ENCODE measurements at regions not wholly inside any gene's neighbourhood (a gene's known extent, or its start where the extent isn't known, plus 50 kb on each side); places are given as distances from the start of the nearest gene placed in this dataset.

- DNase-seq = no peak
Observed at GRCh38 chr4:124178449-124179021, 534.0 kb downstream of the ANKRD50 start.

- no peak for DNase-seq
Observed at GRCh38 chr4:124179506-124180186, 532.9 kb downstream of the ANKRD50 start.

GRCh38 chr4:124181039-124181438 is 531.5 kb downstream of the ANKRD50 start:
- DNase-seq = no peak

- no peak for DNase-seq
Observed at GRCh38 chr4:124183231-124183630, 529.3 kb downstream of the ANKRD50 start.

- DNase-seq = no peak
Observed at GRCh38 chr4:124183926-124184325, 528.6 kb downstream of the ANKRD50 start.

DNA sequence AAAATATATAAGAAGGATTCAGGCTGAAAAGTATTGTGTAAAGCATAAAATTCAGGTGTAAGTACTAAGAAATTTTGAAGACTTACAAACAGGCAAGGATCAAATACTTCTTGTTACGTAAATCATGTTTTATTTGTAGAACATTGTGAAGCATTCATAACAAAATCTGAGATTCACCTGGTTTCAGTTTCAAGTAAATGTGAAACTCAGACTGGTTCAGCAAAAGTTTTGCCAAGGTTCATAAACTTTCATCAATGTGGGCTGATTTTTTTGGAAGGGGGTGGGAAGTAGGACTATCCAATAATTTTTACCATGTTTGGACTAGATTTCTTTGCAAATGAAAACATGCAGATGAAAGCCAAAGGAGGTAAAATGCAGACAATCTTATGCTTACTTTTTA is 527.7 kb downstream of the ANKRD50 start:
- no peak for DNase-seq

DNA sequence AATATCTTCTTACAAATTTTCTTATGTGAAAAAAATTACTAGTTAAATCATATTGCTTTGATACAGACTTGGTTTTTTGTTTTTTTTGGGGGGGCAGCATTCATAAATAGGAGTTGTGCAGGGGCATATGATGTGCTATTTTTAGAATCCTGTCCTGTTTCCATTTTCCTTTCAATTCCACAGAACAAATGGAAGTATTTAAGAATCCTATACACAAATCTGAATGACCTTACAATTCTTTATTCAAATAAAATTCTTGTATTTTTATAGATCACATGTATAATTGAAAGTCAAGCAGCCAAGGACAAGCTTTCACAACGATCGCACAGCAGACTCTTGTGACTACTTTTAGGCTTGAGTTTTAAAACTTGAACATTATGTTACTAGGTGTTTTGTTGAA is 523.9 kb downstream of the ANKRD50 start:
- no peak for DNase-seq

DNA sequence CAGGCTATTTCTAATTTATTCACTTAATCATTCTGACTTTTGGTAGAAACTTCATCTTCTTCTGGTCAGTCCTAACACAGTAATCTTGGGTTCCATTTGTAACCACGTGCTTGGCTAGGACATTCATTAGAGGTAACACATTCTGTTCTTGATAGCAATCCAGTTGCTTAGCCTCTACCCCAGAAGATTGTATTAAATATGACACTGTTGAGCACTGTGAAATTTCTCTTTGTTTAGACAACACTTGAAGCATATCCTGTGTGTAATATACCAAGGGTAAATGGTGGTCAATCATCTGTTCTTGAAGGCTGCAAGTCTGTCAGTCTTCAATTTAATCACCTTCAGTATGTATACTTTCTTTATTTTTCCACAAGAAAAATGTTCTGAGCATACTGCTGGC is 523.0 kb downstream of the ANKRD50 start:
- no peak for DNase-seq

DNA sequence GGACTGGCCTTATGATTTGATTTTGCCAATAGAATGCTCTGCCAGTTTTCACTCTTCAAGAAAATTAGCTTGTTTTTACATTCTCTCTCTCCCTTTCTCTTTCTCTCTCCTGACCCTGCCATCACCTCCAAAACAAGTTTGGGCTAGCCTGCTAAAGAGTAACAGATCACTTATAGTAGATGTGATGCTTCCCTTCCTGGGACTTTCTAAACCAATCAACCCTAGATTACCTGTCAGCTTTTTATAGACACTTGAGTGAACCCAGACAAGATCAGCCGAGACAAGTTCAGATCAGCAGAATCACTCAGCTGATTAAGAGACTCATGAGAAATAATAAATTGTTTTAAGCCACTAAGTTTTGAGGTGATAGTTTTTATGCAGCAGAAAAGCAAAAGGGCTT is 521.2 kb downstream of the ANKRD50 start:
- no peak for DNase-seq

DNA sequence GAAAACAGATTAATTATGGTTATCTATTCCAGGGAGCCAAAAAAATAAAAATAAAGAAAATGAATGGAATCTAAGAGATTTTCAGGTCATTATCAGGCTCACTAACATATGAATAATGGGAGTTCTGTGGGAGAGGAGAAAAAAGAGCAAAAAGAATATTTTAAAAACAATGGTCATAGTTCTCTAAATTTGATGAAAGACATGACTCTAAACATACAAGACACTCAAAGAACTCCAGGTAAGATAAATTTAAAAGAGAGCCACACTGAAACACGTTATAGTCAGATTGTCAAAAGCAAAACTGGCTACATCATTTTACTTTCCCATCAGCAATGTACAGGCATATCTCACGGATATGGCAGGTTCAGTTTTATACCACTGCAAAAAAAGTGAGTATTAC is 520.0 kb downstream of the ANKRD50 start:
- DNase-seq = no peak

DNA sequence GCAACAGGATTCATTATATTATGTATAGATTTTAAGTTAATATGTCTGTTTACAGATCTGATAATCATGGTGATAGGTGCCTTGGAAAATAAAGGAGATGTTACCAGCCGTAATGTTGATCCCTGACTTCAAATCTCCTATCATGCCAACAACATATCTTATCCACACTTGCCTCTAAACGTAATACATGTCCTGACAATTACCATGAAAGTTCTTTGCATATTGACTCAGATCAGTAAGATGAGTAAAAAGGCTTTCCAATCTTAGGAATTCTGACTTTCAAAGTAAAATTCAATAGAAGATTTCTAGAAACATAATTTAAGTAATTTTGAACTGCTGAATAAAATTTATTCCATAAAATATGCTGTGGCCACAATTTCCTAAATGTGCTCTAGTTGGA is 513.3 kb downstream of the ANKRD50 start:
- no peak for DNase-seq

GRCh38 chr4:124199755-124200154 is 512.8 kb downstream of the ANKRD50 start:
- DNase-seq = no peak

- DNase-seq = peak; percentile 82
Observed at GRCh38 chr4:124201636-124202035, 510.9 kb downstream of the ANKRD50 start.

DNA sequence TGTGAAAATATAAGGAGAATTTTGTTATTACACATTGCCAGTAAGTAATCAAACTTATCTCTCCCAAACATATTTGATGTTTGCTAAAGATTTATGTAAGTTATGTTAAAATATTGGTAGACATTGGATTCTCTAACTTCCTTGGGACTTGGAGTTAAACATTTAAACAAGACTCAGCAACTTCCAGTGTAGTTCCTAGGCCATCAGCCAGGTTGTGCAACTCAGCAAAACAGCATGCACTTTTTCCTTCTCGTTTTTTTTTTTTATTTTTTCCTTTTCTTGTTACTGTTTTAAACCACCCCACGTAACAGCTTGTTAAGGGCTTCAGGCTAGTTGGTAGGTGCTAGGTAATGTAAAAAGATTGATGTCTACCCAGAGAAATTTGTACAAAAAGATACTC is 510.4 kb downstream of the ANKRD50 start:
- DNase-seq = peak; percentile 67

DNA sequence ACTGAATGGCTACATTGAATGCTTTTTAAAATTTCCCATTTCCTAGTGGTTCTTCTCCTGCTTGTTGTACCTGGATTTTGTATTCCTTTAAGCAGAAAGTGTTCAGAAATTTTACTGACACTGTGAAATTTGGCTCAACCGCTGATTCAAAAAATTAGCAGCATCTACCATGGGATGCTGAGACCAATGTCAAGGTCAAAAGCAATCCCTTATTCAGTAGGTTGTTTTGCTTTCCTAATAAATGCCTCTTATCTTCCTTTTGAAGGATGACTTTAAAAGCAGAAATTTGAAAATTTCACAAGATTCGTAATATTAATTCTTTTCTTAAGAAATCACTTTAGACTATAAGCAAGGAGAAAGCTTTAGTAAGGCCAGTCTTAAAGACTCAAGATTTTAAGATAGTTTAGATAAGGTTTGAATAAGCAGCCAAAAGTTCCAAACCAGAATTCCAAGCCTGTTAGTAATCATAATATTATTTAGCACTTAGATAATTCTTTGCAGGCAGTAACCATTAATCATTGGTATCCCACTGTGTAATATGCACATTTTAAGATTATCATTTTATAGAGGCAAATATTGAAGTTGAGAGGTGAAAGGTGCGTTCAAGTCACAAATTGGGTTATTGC is 508.8 kb downstream of the ANKRD50 start:
- peak; percentile 61 for DNase-seq

- DNase-seq = no peak
Observed at GRCh38 chr4:124206779-124207605, 505.5 kb downstream of the ANKRD50 start.

DNA sequence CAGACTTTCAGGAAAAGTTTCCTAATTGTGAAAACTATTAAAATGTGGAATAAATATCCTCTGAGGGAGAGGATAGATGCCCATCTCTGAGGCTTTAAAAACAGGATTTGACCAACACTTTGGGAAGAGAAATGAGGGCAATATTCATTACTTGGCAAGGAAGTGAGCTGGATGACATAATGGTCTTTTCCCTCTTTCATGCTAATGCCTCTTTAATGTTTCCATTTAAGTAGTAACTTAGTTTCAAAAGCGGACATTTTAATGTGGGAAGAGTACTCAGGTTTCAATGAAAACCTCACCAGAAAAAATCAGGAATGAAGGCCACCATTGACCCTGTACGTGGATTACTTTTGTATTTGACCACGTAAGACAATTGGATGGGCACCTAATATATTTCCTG is 503.3 kb downstream of the ANKRD50 start:
- DNase-seq = no peak

GRCh38 chr4:124209626-124210025 is 502.9 kb downstream of the ANKRD50 start:
- no peak for DNase-seq

- DNase-seq = peak; percentile 48
Observed at GRCh38 chr4:124210746-124211145, 501.8 kb downstream of the ANKRD50 start.

DNA sequence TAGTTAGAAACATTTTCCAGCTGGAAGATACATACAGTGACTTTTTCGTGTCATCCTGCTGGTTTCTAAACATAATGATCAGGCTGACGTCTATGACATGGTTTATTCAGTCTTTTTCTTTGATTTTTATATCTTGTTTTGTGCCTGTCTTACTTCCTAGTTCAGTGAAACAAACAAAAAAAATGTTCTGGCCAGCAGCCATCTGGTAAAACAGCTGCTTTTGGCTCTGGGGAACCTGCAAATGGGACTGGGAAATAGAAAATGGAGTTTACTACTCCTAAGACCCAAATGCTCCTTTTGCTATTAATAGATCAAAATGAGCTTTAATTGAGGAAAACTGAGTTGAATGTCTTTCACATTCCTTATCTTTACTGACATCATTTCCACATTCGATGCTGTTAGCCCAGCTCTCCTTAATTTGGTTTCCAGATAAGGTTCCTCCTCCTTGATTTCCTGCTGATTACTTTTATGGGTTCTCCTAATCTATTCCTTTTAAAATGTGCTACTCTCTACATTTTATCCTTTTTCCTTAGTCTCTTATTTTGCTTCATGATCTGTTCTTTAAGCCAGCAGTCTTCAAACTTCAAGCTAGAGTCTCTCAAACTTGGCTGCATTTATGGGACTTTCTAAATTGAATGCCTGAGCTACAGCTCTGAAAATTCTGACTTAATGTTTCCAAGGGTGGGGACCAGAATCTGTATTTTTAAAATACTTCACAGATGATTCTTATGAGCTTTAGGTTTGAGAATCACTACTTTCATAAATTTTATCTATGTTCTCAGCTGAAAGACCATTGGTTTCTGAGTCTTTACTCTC is 499.5 kb downstream of the ANKRD50 start:
- DNase-seq = peak; percentile 53

DNA sequence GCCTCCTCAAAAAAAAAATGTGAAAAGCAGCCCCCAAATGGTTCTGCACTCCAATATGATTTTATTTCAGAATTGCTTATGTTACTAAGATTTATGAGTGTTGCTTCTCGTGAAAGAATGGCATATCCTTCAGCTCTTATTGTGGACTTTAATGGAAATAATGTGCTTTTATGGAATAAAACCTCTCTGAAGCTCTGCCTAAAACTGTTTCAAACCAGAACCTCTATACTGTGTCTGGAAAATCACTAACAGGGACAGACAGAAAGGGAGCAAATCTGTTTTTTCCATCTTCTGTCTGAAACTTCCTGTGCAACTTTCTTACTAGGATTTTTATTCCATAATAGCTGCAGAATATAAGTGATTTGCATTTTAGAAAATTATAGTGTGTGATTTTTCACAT is 493.1 kb downstream of the ANKRD50 start:
- DNase-seq = no peak

GRCh38 chr4:124224256-124224655 is 488.3 kb downstream of the ANKRD50 start:
- no peak for DNase-seq

Measured in skin of body (tissue), 1 donor.